ENCODE measurements at regions not wholly inside any gene's neighbourhood (a gene's known extent, or its start where the extent isn't known, plus 50 kb on each side); places are given as distances from the start of the nearest gene placed in this dataset.

DNA sequence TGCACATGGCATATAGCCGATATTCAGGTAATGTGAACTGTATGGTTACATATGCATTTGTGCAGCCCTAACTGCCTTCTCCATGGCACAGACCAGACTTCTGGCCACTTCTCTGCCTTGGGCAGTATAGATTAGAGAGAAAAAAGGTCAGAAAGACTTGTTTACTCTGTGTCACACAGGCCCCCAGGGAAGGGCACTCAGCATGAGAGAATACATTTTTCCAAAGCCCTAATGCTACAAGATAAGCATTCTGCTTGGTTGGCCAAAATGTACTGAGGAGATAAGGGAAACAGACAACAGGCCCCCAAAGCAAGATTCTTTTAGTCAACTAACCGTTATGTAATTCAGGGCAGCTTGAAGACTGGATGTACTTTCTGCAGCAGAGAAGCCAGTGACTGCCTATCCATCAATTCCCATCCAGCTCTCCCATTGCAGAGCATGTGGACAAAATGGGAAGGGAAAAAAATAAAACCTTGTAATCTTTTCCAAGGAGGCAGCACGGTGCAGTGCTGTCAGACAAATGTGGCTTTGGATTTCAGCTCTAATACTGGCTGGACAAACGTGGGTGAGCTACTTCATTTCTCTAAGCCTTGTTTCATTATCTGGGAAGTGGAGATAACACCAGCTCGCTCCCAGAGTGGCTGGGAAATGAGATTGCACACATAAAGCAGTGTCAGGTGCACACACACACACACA, 205.9 kb downstream of the NSG2 start:
- no peak for DNase-seq (ENCODE audit: extremely low read depth, low read depth)
- TF ChIP-seq, protein P1, sequence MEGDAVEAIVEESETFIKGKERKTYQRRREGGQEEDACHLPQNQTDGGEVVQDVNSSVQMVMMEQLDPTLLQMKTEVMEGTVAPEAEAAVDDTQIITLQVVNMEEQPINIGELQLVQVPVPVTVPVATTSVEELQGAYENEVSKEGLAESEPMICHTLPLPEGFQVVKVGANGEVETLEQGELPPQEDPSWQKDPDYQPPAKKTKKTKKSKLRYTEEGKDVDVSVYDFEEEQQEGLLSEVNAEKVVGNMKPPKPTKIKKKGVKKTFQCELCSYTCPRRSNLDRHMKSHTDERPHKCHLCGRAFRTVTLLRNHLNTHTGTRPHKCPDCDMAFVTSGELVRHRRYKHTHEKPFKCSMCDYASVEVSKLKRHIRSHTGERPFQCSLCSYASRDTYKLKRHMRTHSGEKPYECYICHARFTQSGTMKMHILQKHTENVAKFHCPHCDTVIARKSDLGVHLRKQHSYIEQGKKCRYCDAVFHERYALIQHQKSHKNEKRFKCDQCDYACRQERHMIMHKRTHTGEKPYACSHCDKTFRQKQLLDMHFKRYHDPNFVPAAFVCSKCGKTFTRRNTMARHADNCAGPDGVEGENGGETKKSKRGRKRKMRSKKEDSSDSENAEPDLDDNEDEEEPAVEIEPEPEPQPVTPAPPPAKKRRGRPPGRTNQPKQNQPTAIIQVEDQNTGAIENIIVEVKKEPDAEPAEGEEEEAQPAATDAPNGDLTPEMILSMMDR (IDR thresholded peaks at IDR 0.05; ENCODE audit: low read depth, low read length, missing control alignments) = no peak
- no peak overlapping the region for H3K4me3 ChIP-seq (replicated peaks; ENCODE audit: low read depth, low read length)

DNA sequence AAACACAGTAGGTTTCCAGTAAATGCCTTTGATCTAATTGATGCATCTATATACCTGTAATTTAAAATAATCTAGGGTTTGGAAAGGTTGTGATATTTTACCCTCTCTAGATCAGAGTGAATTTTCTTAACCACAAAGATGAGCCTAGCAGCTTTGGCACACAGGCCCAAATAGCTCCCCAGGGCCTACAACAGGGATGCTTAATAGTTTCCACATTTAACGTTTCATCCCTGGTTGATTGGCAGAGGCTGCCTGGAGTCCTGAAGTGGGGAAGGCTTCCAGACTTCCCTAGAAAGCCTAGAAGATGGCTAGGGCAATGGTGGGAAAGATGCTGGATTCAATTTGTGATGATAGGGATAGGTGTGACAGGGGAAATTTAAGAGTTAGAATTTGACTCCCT, 206.6 kb downstream of the NSG2 start:
- TF ChIP-seq, protein P1 (IDR thresholded peaks at IDR 0.05; ENCODE audit: low read depth, low read length, missing control alignments) = no peak
- no peak for DNase-seq (ENCODE audit: extremely low read depth, low read depth)
- H3K4me3 ChIP-seq (replicated peaks; ENCODE audit: low read depth, low read length) = no peak overlapping the region

DNA sequence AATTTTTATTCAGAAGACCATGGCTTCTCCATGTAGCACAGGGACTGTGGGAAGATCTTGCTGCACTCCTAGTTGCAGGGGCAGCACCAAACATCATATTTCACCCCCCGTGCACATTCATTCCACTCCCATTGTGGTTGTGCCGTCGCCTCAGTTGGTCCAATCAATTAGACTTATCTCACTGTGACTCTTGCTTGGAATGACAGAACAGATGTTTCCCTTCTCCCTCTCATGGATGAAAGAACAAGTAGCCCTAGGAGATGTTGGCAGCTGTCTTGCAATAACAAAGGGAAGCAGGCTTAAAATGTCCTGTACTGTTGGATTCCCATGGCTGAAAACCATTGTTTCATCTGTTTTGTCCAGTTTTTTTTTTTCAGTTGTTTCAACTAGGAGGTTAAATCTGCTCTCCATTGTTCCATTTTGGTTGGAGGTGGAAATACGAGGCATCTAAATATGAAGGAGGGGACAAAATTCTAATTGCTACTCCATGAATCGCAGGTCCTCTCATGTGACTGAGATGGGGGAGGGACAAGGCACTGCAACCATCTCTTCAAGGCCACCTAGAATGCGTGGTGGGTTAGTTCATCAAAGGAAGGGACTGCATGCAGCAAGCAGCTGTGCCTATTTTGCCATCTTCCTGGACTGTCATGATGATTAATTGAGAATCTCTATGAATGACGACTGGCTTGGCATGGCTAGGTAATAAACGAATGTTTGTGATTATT, 214.4 kb downstream of the NSG2 start:
- no peak overlapping the region for H3K4me3 ChIP-seq (replicated peaks; ENCODE audit: low read depth, low read length)
- TF ChIP-seq, protein P1 (IDR thresholded peaks at IDR 0.05; ENCODE audit: low read depth, low read length, missing control alignments) = no peak
- DNase-seq (ENCODE audit: extremely low read depth, low read depth) = no peak

DNA sequence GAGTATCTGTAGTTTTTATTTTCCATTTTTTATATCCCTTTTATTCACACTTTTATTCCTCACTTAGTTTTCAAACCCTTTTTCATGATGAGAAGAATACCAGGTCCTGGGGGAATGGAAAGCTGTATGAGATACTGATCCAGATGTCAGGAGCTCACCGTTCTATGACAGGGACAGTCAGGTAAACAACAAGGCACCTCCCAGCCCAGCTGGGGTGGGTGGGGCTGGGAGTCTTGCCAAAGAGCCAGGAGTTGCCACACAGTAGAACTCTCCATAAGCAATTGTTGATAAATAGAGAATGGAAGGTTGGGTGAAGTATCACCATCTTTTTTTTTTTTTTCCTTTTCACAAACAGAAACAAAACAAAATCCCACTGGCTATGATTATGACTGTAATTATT, 225.8 kb downstream of the NSG2 start:
- TF ChIP-seq, protein P1 (IDR thresholded peaks at IDR 0.05; ENCODE audit: low read depth, low read length, missing control alignments) = no peak
- DNase-seq (ENCODE audit: extremely low read depth, low read depth) = no peak
- no peak overlapping the region for H3K4me3 ChIP-seq (replicated peaks; ENCODE audit: low read depth, low read length)

DNA sequence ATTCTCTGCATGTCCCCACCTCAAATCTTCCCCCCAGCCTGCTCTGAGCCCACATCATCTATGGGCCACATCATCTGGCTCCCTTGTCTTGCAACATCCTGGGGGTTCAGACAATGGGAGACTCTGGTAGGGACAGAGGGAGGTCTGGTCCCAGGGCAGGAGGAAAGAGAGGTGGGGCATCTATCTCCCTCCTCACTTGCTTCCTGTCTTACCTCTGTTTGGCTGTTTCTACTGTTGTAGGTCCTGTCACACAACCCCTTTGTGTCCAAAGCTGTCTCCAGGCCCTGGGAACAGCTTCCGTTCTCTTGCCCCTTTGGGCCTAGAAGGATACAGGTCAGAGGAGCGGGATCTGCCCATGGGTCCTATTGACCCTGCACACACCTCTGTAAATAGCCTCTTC, 227.2 kb downstream of the NSG2 start:
- TF ChIP-seq, protein P1 (IDR thresholded peaks at IDR 0.05; ENCODE audit: low read depth, low read length, missing control alignments) = no peak
- no peak for DNase-seq (ENCODE audit: extremely low read depth, low read depth)

DNA sequence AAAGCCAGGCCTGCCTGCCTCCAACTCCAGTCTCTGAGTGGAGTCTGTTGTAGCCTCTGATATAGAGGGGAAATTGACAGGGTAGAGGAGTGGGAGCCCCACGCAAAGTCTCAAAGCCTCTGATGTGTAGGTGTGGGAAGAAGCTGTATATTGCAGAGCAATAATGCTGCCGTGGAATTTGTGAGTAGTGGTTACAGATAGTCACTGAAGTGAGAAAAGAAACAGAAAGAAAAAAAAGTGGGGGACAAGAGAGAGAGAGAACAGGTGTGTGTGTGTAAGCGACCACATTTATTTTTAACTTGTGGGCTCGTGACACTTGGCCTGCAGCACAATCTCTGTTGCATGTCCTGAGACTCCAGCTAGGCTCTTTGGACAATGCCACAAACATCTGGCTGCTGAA, 227.8 kb downstream of the NSG2 start:
- H3K4me3 ChIP-seq (replicated peaks; ENCODE audit: low read depth, low read length) = no peak overlapping the region
- DNase-seq (ENCODE audit: extremely low read depth, low read depth) = no peak
- TF ChIP-seq, protein P1 (IDR thresholded peaks at IDR 0.05; ENCODE audit: low read depth, low read length, missing control alignments) = no peak

More for the DNA sequence above, 227.2 kb downstream of the NSG2 start:
- no peak overlapping the region for H3K4me3 ChIP-seq (replicated peaks; ENCODE audit: low read depth, low read length)

Measured in HFF-Myc (cell line).